SK-N-MC (cell line): ENCODE measurements at regions not wholly inside any gene's neighbourhood (a gene's known extent, or its start where the extent isn't known, plus 50 kb on each side); places are given as distances from the start of the nearest gene placed in this dataset.

Experiments used
- EZH2 ChIP-seq: fragments of 200-600 bp; sonication (generic); IDR thresholded peaks from one replicate; pipeline ENCODE4 v1.6.1; 2017; ENCODE audit warnings: antibody characterized with exemption
- FOXP2 ChIP-seq: optimal IDR thresholded peaks from 2 replicates; pipeline ENCODE3; 2011; ENCODE audit warnings: mild to moderate bottlenecking, moderate library complexity; ENCODE audit not compliant: insufficient read depth; ENCODE audit errors: extremely low read length, control extremely low read depth
- POLR2AphosphoS5 ChIP-seq: IDR thresholded peaks from 2 replicates; pipeline ENCODE4 v1.6.1; 2012; ENCODE audit warnings: mild to moderate bottlenecking, low read depth, low read length, borderline replicate concordance

GRCh38 chr13:60925686-60926085 lies 490.0 kb downstream of the PCDH20 start:
- TF ChIP-seq EZH2 (no peak), POLR2AphosphoS5 (no peak), FOXP2 (no peak)
